Thyroid gland (tissue), 4 donors: ENCODE measurements at regions not wholly inside any gene's neighbourhood (a gene's known extent, or its start where the extent isn't known, plus 50 kb on each side); places are given as distances from the start of the nearest gene placed in this dataset.

Experiments
- DNase-seq, 2 donors: peaks; one replicate each; pipeline ENCODE4 v3.0.0-alpha.2; 2019
- H3K27ac ChIP-seq, 3 donors: fragments of 200-600 bp; sonication (generic); 1 replicate in 2 of 3; 2 replicates in 1 of 3; pipeline ENCODE4 v1.5.1; 2016 to 2019; ENCODE audit warnings: mild to moderate bottlenecking in 1 of 3, moderate library complexity in 1 of 3
- H3K27me3 ChIP-seq: fragments of 200-600 bp; sonication (generic); one replicate; pipeline ENCODE4 v1.5.1; 2019
- H3K36me3 ChIP-seq, 2 donors: fragments of 200-600 bp; sonication (generic); one replicate each; pipeline ENCODE4 v1.5.1; 2016 to 2019
- H3K4me1 ChIP-seq, 2 donors: fragments of 200-600 bp; sonication (generic); one replicate each; pipeline ENCODE4 v1.5.1; 2017 to 2019
- H3K4me3 ChIP-seq, 3 donors: fragments of 200-600 bp; sonication (generic); replicated peaks in 1 of 3; 1 replicate in 2 of 3; 2 replicates in 1 of 3; pipeline ENCODE4 v1.5.1; 2016; ENCODE audit warnings: mild to moderate bottlenecking in 1 of 3
- H3K9me3 ChIP-seq: fragments of 200-600 bp; sonication (generic); one replicate; pipeline ENCODE4 v1.5.1; 2017
- CTCF ChIP-seq, 6 experiments: fragments of 200-600 bp in 3 of 6; fragments of 450-650 bp in 3 of 6; sonication (generic) in 3 of 6; IDR thresholded peaks; one replicate each; pipeline ENCODE4 v1.5.1; 2016 to 2019; ENCODE audit warnings: antibody characterized with exemption in 6 of 6, mild to moderate bottlenecking in 2 of 6, inconsistent platforms in 1 of 6, moderate library complexity in 1 of 6
- POLR2A ChIP-seq, 2 donors: fragments of 450-650 bp; IDR thresholded peaks; one replicate each; pipeline ENCODE4 v1.6.1; 2017; ENCODE audit warnings: antibody characterized with exemption in 2 of 2, mild to moderate bottlenecking in 2 of 2, moderate library complexity in 1 of 2
- WGBS, 2 donors: methylation state at CpG; one replicate each; pipeline ENCODE4 v1.1.5; 2017; 5-methylcytosine and 5-hydroxymethylcytosine counted together
- intact Hi-C: fragments of 100-400 bp; cut with DNase I; formaldehyde crosslinking; loops from one replicate; pipeline ENCODE4 v1.15.1; 2023

DNA sequence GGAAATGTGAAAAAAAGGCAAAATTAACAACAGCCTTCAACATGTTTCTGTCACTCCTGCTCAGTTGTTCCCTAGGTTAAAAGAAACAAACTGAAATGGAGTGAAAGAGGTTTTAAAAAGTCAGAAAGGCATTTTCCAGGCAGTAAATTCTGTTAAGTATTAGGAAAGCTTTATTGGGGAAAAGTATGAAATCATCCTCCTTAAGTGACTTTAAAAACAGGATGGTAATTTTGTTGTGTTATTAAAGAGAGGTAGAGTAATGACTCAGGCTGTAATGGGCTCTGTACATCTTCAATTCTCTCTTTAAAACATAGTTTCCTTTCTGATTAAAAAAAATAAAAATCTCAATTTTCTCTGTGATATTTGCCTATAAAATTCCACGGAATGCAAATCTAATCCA lies 81.1 kb downstream of the OTOL1 start:
- 85 to 89% methylated on average over 1 of the region's 1 CpG for WGBS, 2 donors
- no peak overlapping the region for H3K4me3 ChIP-seq
- no peaks in the 10 kb centered on the region for H3K27me3 ChIP-seq
- DNase-seq = no peak
- intact Hi-C loops = no loop called here
- no peaks in the 10 kb centered on the region for H3K4me1 ChIP-seq
- no peaks in the 10 kb centered on the region for H3K36me3 ChIP-seq
- no peak for TF ChIP-seq CTCF (IDR thresholded peaks at IDR 0.05)
- no peaks in the 10 kb centered on the region for H3K9me3 ChIP-seq
- no peak overlapping the region for H3K27ac ChIP-seq

GRCh38 chr3:161579395-161580126 lies 83.0 kb downstream of the OTOL1 start:
- Histone ChIP-seq H3K9me3 (no peaks in the 10 kb centered on the region), H3K4me1 (no peaks in the 10 kb centered on the region), H3K36me3 (no peaks in the 10 kb centered on the region), H3K4me3 (no peak overlapping the region), H3K27me3 (no peaks in the 10 kb centered on the region), H3K27ac (no peak overlapping the region)
- WGBS, 2 donors = 87 to 90% methylated on average over 9 of the region's 9 CpGs
- no peak for DNase-seq
- TF ChIP-seq POLR2A (IDR thresholded peaks at IDR 0.05) = no peak
- TF ChIP-seq CTCF (IDR thresholded peaks at IDR 0.05) = no peak
- intact Hi-C loops = no loop called here

- DNase-seq = no peak
- Histone ChIP-seq H3K4me3 (no peak overlapping the region), H3K9me3 (no peaks in the 10 kb centered on the region), H3K27ac (no peak overlapping the region), H3K27me3 (no peaks in the 10 kb centered on the region), H3K4me1 (no peaks in the 10 kb centered on the region), H3K36me3 (no peaks in the 10 kb centered on the region)
- TF ChIP-seq CTCF (IDR thresholded peaks at IDR 0.05) (no peak), POLR2A (IDR thresholded peaks at IDR 0.05) (no peak)
- intact Hi-C loops = no loop called here
Observed at GRCh38 chr3:161585922-161586321, 89.3 kb downstream of the OTOL1 start.

DNA sequence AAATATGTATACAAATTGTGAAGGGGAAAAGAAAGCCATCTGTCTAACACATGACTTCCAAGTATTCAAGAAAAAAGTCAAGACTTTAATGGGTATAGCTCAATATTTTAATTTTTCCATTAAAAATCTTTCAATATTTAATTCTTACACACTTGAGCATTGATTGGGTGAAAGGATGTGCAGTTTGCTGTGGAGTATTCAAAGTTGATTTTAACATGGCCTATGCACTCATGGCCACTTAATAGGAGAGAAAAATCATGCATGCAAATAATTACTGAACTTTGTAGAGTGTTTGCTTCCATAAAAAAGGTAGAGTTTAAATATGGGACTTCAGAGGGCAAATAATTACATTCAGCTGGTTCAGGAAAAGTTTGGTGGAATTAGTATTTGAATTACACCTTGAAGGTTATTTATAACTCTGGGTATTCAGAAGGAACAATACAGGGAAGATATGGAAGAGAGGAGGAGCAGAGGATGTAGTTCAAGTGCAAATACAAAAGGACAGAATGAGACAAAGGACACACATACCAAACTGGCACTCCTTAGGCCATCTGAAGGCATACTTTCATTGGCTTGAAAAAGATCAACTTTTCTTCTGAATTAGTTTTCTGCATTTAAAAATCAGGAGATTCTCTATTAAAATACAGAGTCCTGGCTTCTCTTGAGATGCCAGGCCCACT lies 90.1 kb downstream of the OTOL1 start:
- Histone ChIP-seq H3K27ac (no peak overlapping the region), H3K9me3 (no peaks in the 10 kb centered on the region), H3K4me3 (no peak overlapping the region), H3K27me3 (no peaks in the 10 kb centered on the region), H3K36me3 (no peaks in the 10 kb centered on the region), H3K4me1 (no peaks in the 10 kb centered on the region)
- TF ChIP-seq POLR2A (IDR thresholded peaks at IDR 0.05) = no peak
- intact Hi-C loops = no loop called here
- DNase-seq = no peak

- no peaks in the 10 kb centered on the region for H3K9me3 ChIP-seq
- H3K27me3 ChIP-seq = no peaks in the 10 kb centered on the region
- WGBS, 2 donors = 95 to 97% methylated on average over 2 of the region's 2 CpGs
- no peak overlapping the region for H3K4me3 ChIP-seq
- no peaks in the 10 kb centered on the region for H3K36me3 ChIP-seq
- no peak overlapping the region for H3K27ac ChIP-seq
- peaks cover 0 to 4% of the 10 kb centered on the region in 2 donors for H3K4me1 ChIP-seq
- intact Hi-C loops = no loop called here
- DNase-seq = no peak
- TF ChIP-seq POLR2A (IDR thresholded peaks at IDR 0.05) (no peak), CTCF (IDR thresholded peaks at IDR 0.05) (no peak)
Observed at GRCh38 chr3:161598639-161599038, 102.0 kb downstream of the OTOL1 start.
